RWPE1 (cell line): ENCODE measurements at regions not wholly inside any gene's neighbourhood (a gene's known extent, or its start where the extent isn't known, plus 50 kb on each side); places are given as distances from the start of the nearest gene placed in this dataset.

Experiments used
- CTCF ChIA-PET: fragments of 350-600 bp; sonication (Branson Sonifier 250); formaldehyde crosslinking; extraction: SDS; loops from one replicate; lab custom pipeline; 2021; lab: Yijun Ruan, JAX
- POLR2A ChIA-PET: fragments of 400-600 bp; formaldehyde crosslinking; extraction: SDS; loops from one replicate; lab custom pipeline; 2020; ENCODE audit warnings: antibody characterized with exemption; ENCODE audit not compliant: low non-redundant PET; lab: Yijun Ruan, JAX
- DNase-seq: peaks from one replicate; pipeline ENCODE4 v3.0.0; 2012; ENCODE audit warnings: low spot score
- H3K27ac ChIP-seq: fragments of 450-650 bp; 2 replicates; pipeline ENCODE4 v1.5.1; 2017
- CTCF ChIP-seq: fragments of 450-650 bp; conservative IDR thresholded peaks from 2 replicates; pipeline ENCODE4 v1.5.1; 2017; ENCODE audit warnings: low read depth, mild to moderate bottlenecking

GRCh38 chr19:28045621-28046020, 1167.3 kb downstream of the UQCRFS1 start:
- no peak for DNase-seq
- H3K27ac ChIP-seq, result no peak overlapping the region
- ChIA-PET POLR2A (no interaction called here), CTCF (no interaction called here)
- TF ChIP-seq CTCF, result no peak

GRCh38 chr19:28044477-28044876, 1168.5 kb downstream of the UQCRFS1 start:
- ChIA-PET CTCF (no interaction called here), POLR2A (no interaction called here)
- no peak overlapping the region for H3K27ac ChIP-seq
- no peak for TF ChIP-seq CTCF
- no peak for DNase-seq

- ChIA-PET POLR2A (no interaction called here), CTCF (no interaction called here)
- H3K27ac ChIP-seq, result no peak overlapping the region
- no peak for TF ChIP-seq CTCF
- DNase-seq, result no peak
Observed at GRCh38 chr19:28042516-28042915, 1170.4 kb downstream of the UQCRFS1 start.

- no peak overlapping the region for H3K27ac ChIP-seq
- POLR2A ChIA-PET, result no interaction called here
- CTCF ChIA-PET, result no interaction called here
- TF ChIP-seq CTCF, result no peak
- DNase-seq, result no peak
Observed at GRCh38 chr19:28039677-28040381, 1173.1 kb downstream of the UQCRFS1 start.

- TF ChIP-seq CTCF, result no peak
- CTCF ChIA-PET, result interaction anchor here (0.5 kb wide), 1 partner anchor 44 kb away, joined by 6 read pairs; no protein-coding TSS in a partner anchor
Observed at GRCh38 chr19:28037186-28037585, 1175.8 kb downstream of the UQCRFS1 start.

GRCh38 chr19:28036486-28036885, 1176.5 kb downstream of the UQCRFS1 start:
- no peak for DNase-seq
- ChIA-PET CTCF (interaction anchor here (0.5 kb wide), 1 partner anchor 45 kb away, joined by 6 read pairs; no protein-coding TSS in a partner anchor), POLR2A (no interaction called here)
- H3K27ac ChIP-seq, result no peak overlapping the region
- TF ChIP-seq CTCF, result no peak

More at GRCh38 chr19:28037186-28037585, 1175.8 kb downstream of the UQCRFS1 start:
- no peak for DNase-seq
- H3K27ac ChIP-seq, result no peak overlapping the region
- POLR2A ChIA-PET, result no interaction called here
